GM12878 (cell line): ENCODE measurements at regions not wholly inside any gene's neighbourhood (a gene's known extent, or its start where the extent isn't known, plus 50 kb on each side); places are given as distances from the start of the nearest gene placed in this dataset.
A peak's percentile ranks its signal among the peaks of the same experiment; 100 is the strongest.

Source experiments
- ATAC-seq: fragments of 200-7000 bp; cut with Tn5 transposase; 3 replicates; pipeline ENCODE4 v1.9.1; 2020; ENCODE audit warnings: mild to moderate bottlenecking, moderate library complexity
- BruUV-seq: library from RNA; stranded (reverse); fragments of 400-500 nt; replicated peaks from 2 replicates; lab custom pipeline; 2021; lab: Mats Ljungman, UMichigan
- CTCF ChIA-PET: fragments of 300-600 bp; sonication (Branson Sonifier 250); formaldehyde crosslinking; extraction: SDS; loops from one replicate; lab custom pipeline; 2021; ENCODE audit warnings: inconsistent platforms; lab: Yijun Ruan, JAX
- POLR2A ChIA-PET: fragments of 350-600 bp; formaldehyde crosslinking; extraction: SDS; loops from one replicate; lab custom pipeline; 2021; ENCODE audit warnings: inconsistent platforms; lab: Charles Lee
- RAD21 ChIA-PET: fragments of 300-600 bp; sonication (Branson Sonifier 250); formaldehyde crosslinking; loops from one replicate; lab custom pipeline; 2023; ENCODE audit warnings: antibody characterized with exemption; ENCODE audit not compliant: unreplicated experiment; lab: Charles Lee
- SMC1A ChIA-PET: fragments of 300-600 bp; sonication (Branson Sonifier 250); formaldehyde crosslinking; loops from one replicate; lab custom pipeline; 2023; ENCODE audit not compliant: unreplicated experiment, uncharacterized antibody; lab: Charles Lee
- DNase-seq: peaks from one replicate; pipeline ENCODE4 v3.0.0-alpha.2; 2011; ENCODE audit warnings: low read depth, low spot score
- FAIRE-seq: peaks from 3 replicates; lab custom pipeline; 2011; peaks lifted over from hg19 to GRCh38; lab: Jason Lieb, UNC
- H2AFZ ChIP-seq: 2 replicates; pipeline ENCODE4 v1.6.0; 2011; ENCODE audit warnings: low read depth, low read length, control low read depth; ENCODE audit not compliant: control insufficient read depth
- H3K27ac ChIP-seq: 2 replicates; pipeline ENCODE4 v1.5.1; 2011; ENCODE audit warnings: control low read depth; ENCODE audit not compliant: control insufficient read depth, insufficient read depth
- H3K27me3 ChIP-seq, 2 experiments: replicated peaks in 1 of 2; 2 replicates each; pipeline versions ENCODE4 v1.6.0 to v1.6.1; 2011; ENCODE audit warnings: low read length in 1 of 2; ENCODE audit not compliant: control insufficient read depth in 2 of 2, insufficient read depth in 2 of 2
- H3K36me3 ChIP-seq, 2 experiments: 2 replicates each; pipeline ENCODE4 v1.5.1; 2011; ENCODE audit warnings: low read length in 1 of 2; ENCODE audit not compliant: control insufficient read depth in 2 of 2, insufficient read depth in 2 of 2
- H3K4me1 ChIP-seq: 2 replicates; pipeline ENCODE4 v1.6.1; 2011; ENCODE audit warnings: mild to moderate bottlenecking, low read length, moderate library complexity, mixed read lengths; ENCODE audit not compliant: control insufficient read depth, insufficient read depth
- H3K4me2 ChIP-seq: 2 replicates; pipeline ENCODE4 v1.6.0; 2011; ENCODE audit warnings: control low read depth; ENCODE audit not compliant: control insufficient read depth, insufficient read depth
- H3K4me3 ChIP-seq: fragments of 200-600 bp; sonication (generic); 2 replicates; pipeline ENCODE4 v1.5.1; 2016
- H3K79me2 ChIP-seq: 2 replicates; pipeline ENCODE4 v1.6.0; 2011; ENCODE audit warnings: low read length; ENCODE audit not compliant: control insufficient read depth, insufficient read depth
- H3K9ac ChIP-seq: 2 replicates; pipeline ENCODE4 v1.8.0; 2011; ENCODE audit warnings: low read length, control low read depth, mixed read lengths; ENCODE audit not compliant: control insufficient read depth, insufficient read depth
- H3K9me3 ChIP-seq: replicated peaks from 3 replicates; pipeline ENCODE4 v1.5.1; 2011; ENCODE audit warnings: mild to moderate bottlenecking, low read length; ENCODE audit not compliant: control insufficient read depth, insufficient read depth
- H4K20me1 ChIP-seq: 2 replicates; pipeline ENCODE4 v1.6.0; 2011; ENCODE audit not compliant: control insufficient read depth, insufficient read depth
- ATF7 ChIP-seq: fragments of 450-650 bp; IDR thresholded peaks from 2 replicates; pipeline ENCODE4 v1.6.1; 2016; ENCODE audit warnings: low read depth, mild to moderate bottlenecking
- BACH1 ChIP-seq: fragments of 450-650 bp; IDR thresholded peaks from 2 replicates; pipeline ENCODE4 v1.6.1; 2017; ENCODE audit warnings: mild to moderate bottlenecking, borderline replicate concordance
- BHLHE40 ChIP-seq, 2 experiments: fragments of 450-650 bp in 1 of 2; IDR thresholded peaks; 2 replicates each; pipeline ENCODE4 v1.6.1; 2011 to 2017; ENCODE audit warnings: low read depth in 2 of 2, borderline replicate concordance in 1 of 2, improper control_type of control experiment in 1 of 2, low read length in 1 of 2, mild to moderate bottlenecking in 1 of 2
- CREM ChIP-seq: IDR thresholded peaks from 2 replicates; pipeline ENCODE4 v1.6.1; 2014; ENCODE audit warnings: antibody characterized with exemption, low read depth
- EED ChIP-seq: sonication (generic); IDR thresholded peaks from 2 replicates; pipeline ENCODE4 v1.6.1; 2016; ENCODE audit warnings: antibody characterized with exemption, low read depth
- HDAC2 ChIP-seq: fragments of 200-600 bp; sonication (generic); IDR thresholded peaks from 2 replicates; pipeline ENCODE4 v1.6.1; 2017
- HDGF ChIP-seq: fragments of 450-650 bp; IDR thresholded peaks from 2 replicates; pipeline ENCODE4 v1.6.1; 2016; ENCODE audit warnings: antibody characterized with exemption
- IKZF1 ChIP-seq: fragments of 450-650 bp; conservative IDR thresholded peaks from 2 replicates; pipeline ENCODE4 v1.6.1; 2017; ENCODE audit warnings: antibody characterized with exemption, mild to moderate bottlenecking
- MEF2A ChIP-seq: IDR thresholded peaks from 2 replicates; pipeline ENCODE4 v1.6.1; 2011; ENCODE audit warnings: low read depth, mild to moderate bottlenecking, low read length, moderate library complexity; ENCODE audit not compliant: insufficient read depth
- MEF2B ChIP-seq: fragments of 450-650 bp; IDR thresholded peaks from 2 replicates; pipeline ENCODE4 v1.6.1; 2018; ENCODE audit warnings: mild to moderate bottlenecking, moderate library complexity; ENCODE audit not compliant: partially characterized antibody, poor library complexity, severe bottlenecking
- MTA3 ChIP-seq: IDR thresholded peaks from 2 replicates; pipeline ENCODE4 v1.6.1; 2012; ENCODE audit warnings: low read length, inconsistent platforms, borderline replicate concordance
- RAD21 ChIP-seq: IDR thresholded peaks from 2 replicates; pipeline ENCODE4 v1.6.1; 2011; ENCODE audit warnings: mild to moderate bottlenecking, low read depth, low read length, moderate library complexity; ENCODE audit not compliant: insufficient read depth
- RAD51 ChIP-seq: fragments of 450-650 bp; IDR thresholded peaks from 2 replicates; pipeline ENCODE4 v1.6.1; 2016; ENCODE audit warnings: moderate library complexity, mild to moderate bottlenecking, inconsistent platforms
- RCOR1 ChIP-seq: conservative IDR thresholded peaks from 2 replicates; pipeline ENCODE4 v1.6.1; 2012; ENCODE audit warnings: low read depth, low read length, improper control_type of control experiment
- SPI1 ChIP-seq: IDR thresholded peaks from 2 replicates; pipeline ENCODE4 v1.6.1; 2011; ENCODE audit warnings: low read depth, mild to moderate bottlenecking, low read length, moderate library complexity, borderline replicate concordance; ENCODE audit not compliant: insufficient read depth
- STAT3 ChIP-seq: IDR thresholded peaks from 2 replicates; pipeline ENCODE4 v1.6.1; 2011; ENCODE audit warnings: low read depth, low read length, improper control_type of control experiment
- SUPT20H ChIP-seq: IDR thresholded peaks from 2 replicates; pipeline ENCODE4 v1.6.1; 2011; ENCODE audit warnings: low read depth, mild to moderate bottlenecking, low read length, moderate library complexity, borderline replicate concordance; ENCODE audit not compliant: control insufficient read depth
- TARDBP ChIP-seq: IDR thresholded peaks from 2 replicates; pipeline ENCODE4 v1.6.1; 2016; ENCODE audit warnings: borderline replicate concordance
- YY1 ChIP-seq: IDR thresholded peaks from 2 replicates; pipeline ENCODE4 v1.6.1; 2011; ENCODE audit warnings: low read depth, mild to moderate bottlenecking, low read length
- ZNF24 ChIP-seq: fragments of 450-650 bp; IDR thresholded peaks from 2 replicates; pipeline ENCODE4 v1.6.1; 2017; ENCODE audit warnings: antibody characterized with exemption, mild to moderate bottlenecking
- WGBS: methylation state at CpG from one replicate; pipeline ENCODE4 v1.1.6; 2016; ENCODE audit warnings: low lambda C conversion rate; ENCODE audit not compliant: insufficient replicate concordance, insufficient coverage; ENCODE audit errors: missing lambda C conversion rate; 5-methylcytosine and 5-hydroxymethylcytosine counted together
- in situ Hi-C: fragments of 300-500 bp; cut with MboI; formaldehyde crosslinking; loops from 9 replicates; pipeline ENCODE4 v1.14.3; 2018; ENCODE audit warnings: mixed read lengths
- intact Hi-C: fragments of 100-400 bp; cut with micrococcal nuclease; formaldehyde crosslinking; loops from one replicate; pipeline ENCODE4 v1.14.2; 2022; ENCODE audit not compliant: unreplicated experiment
- TF ChIP-seq, protein P1 (sequence below): IDR thresholded peaks from 2 replicates; pipeline ENCODE4 v1.6.1; 2011; ENCODE audit warnings: low read depth, low read length, improper control_type of control experiment, borderline replicate concordance

DNA sequence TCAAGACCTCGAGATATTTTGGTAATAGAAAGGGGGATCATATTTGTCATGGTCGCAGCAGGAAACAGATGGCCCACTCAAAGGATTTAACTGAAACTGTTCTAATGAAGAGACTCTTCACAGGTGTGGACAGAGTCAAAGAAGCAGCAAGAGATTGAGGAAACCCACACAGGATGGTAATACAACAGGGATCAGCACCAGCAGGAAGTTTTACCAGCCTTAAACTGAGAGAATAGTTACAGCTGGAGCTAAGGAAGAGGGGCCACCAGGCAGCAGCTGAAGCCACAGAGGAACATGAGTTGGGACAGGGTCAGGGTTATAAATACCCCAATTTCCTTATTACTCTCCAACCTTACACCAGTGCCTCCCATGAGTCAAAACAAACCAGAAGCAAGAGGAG lies 131.8 kb upstream of the UBE2E2 start:
- H3K9me3 ChIP-seq = no peaks in the 10 kb centered on the region
- H3K4me1 ChIP-seq = peaks cover 12% of the 10 kb centered on the region
- no TSS peak for BruUV-seq
- 8% methylated on average over 2 of the region's 2 CpGs for WGBS
- TF ChIP-seq HDAC2 (no peak), RAD51 (no peak), MTA3 (no peak), RAD21 (no peak), YY1 (no peak), TARDBP (no peak), ATF7 (no peak), SUPT20H (no peak), BHLHE40 (IDR thresholded peaks at IDR 0.05; ENCODE audit: borderline replicate concordance in 1 of 2, low read depth in 2 of 2, low read length in 1 of 2) (no peak)
- H3K4me2 ChIP-seq = peak overlapping the region; percentile 31; the same call in 1 of the 2 replicates
- no peak overlapping the region for H3K4me3 ChIP-seq
- no peaks in the 10 kb centered on the region for H3K27me3 ChIP-seq
- H3K36me3 ChIP-seq = no peaks in the 10 kb centered on the region
- ChIA-PET SMC1A (interaction anchor here (1.0 to 1.8 kb wide), 2 partner anchors 34 to 331 kb away, joined by 3 to 5 read pairs; no protein-coding TSS in a partner anchor), POLR2A (no interaction called here), RAD21 (no interaction called here), CTCF (no interaction called here)
- in situ Hi-C loops = no loop called here
- no peak overlapping the region for H3K9ac ChIP-seq
- no peak overlapping the region; the same call in 1 of the 2 replicates for H2AFZ ChIP-seq
- no peak for DNase-seq
- H3K79me2 ChIP-seq = no peaks in the 10 kb centered on the region
- no peak overlapping the region for H3K27ac ChIP-seq
- no peak for ATAC-seq
- H4K20me1 ChIP-seq = no peaks in the 10 kb centered on the region
- FAIRE-seq = no peak
- intact Hi-C loops = no loop called here

DNA sequence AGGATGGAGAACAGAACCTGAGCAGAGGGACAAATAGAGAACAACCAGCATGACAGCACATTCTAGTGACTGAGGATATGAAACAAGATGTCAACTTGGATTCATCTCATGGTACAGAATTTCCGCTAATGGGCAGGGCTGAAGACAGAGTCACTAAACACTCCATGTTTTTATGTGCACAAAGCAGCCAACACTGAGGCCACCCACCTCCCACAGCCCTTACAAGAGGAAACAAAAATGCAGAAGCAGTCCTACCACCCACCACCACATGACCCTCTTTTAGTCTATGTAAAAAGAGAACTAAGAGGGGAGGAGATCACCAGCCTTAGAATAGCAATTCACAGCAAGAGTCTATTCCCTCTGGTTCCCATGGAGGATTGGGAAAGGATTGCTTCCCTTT lies 131.4 kb upstream of the UBE2E2 start:
- Histone ChIP-seq H3K4me1 (peaks cover 12% of the 10 kb centered on the region), H2AFZ (no peak overlapping the region; the same call in 1 of the 2 replicates), H3K9me3 (no peaks in the 10 kb centered on the region), H3K4me2 (peak overlapping the region; percentile 6), H3K79me2 (no peaks in the 10 kb centered on the region), H3K4me3 (no peak overlapping the region), H3K36me3 (no peaks in the 10 kb centered on the region), H3K27ac (no peak overlapping the region), H3K27me3 (no peaks in the 10 kb centered on the region), H4K20me1 (no peaks in the 10 kb centered on the region), H3K9ac (no peak overlapping the region)
- BruUV-seq = no TSS peak
- ChIA-PET CTCF (interaction anchor here (0.8 kb wide), 1 partner anchor 111 kb away, joined by 3 read pairs; no protein-coding TSS in a partner anchor), RAD21 (no interaction called here), POLR2A (no interaction called here), SMC1A (interaction anchor here (1.0 to 1.8 kb wide), 2 partner anchors 33 to 330 kb away, joined by 3 to 5 read pairs; no protein-coding TSS in a partner anchor)
- in situ Hi-C loops (no loop called here), intact Hi-C loops (no loop called here)
- DNase-seq = no peak
- peak; percentile 76 for ATAC-seq
- no peak for FAIRE-seq
- 55% methylated on average over 1 of the region's 1 CpG for WGBS
- TF ChIP-seq CREM (0 out of 2 replicates have a peak, but pooled peaks have one; percentile 46), MEF2A (peak; percentile 51; the same call in 1 of the 2 replicates), MEF2B (peak; percentile 18), BACH1 (no peak), ZNF24 (no peak), IKZF1 (peak; percentile 21; the same call in 1 of the 2 replicates), RAD51 (no peak), HDGF (no peak), SPI1 (peak; percentile 39; the same call in 1 of the 2 replicates), STAT3 (no peak), RCOR1 (no peak), EED (0 out of 2 replicates have a peak, but pooled peaks have one; percentile 53)
- TF ChIP-seq, protein P1, sequence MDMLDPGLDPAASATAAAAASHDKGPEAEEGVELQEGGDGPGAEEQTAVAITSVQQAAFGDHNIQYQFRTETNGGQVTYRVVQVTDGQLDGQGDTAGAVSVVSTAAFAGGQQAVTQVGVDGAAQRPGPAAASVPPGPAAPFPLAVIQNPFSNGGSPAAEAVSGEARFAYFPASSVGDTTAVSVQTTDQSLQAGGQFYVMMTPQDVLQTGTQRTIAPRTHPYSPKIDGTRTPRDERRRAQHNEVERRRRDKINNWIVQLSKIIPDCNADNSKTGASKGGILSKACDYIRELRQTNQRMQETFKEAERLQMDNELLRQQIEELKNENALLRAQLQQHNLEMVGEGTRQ = no peak
